Loucy (cell line): ENCODE measurements at regions not wholly inside any gene's neighbourhood (a gene's known extent, or its start where the extent isn't known, plus 50 kb on each side); places are given as distances from the start of the nearest gene placed in this dataset.

Experiments used
- H2AFZ ChIP-seq: fragments of 200-600 bp; sonication (generic); 2 replicates; pipeline ENCODE4 v1.6.0; 2016; ENCODE audit warnings: antibody characterized with exemption, mild to moderate bottlenecking, low read length, moderate library complexity
- H3F3A ChIP-seq: fragments of 200-600 bp; 2 replicates; pipeline ENCODE4 v1.6.0; 2016; ENCODE audit warnings: antibody characterized with exemption, low read depth, mild to moderate bottlenecking
- H3K27me3 ChIP-seq: fragments of 200-600 bp; sonication (generic); 2 replicates; pipeline ENCODE4 v1.6.1; 2014; ENCODE audit warnings: low read length, mild to moderate bottlenecking; ENCODE audit not compliant: insufficient read depth, poor library complexity, severe bottlenecking
- H3K36me3 ChIP-seq: fragments of 200-600 bp; sonication (generic); 2 replicates; pipeline ENCODE4 v1.6.1; 2016; ENCODE audit warnings: low read length; ENCODE audit not compliant: insufficient read depth
- H3K4me1 ChIP-seq: fragments of 200-600 bp; sonication (generic); 2 replicates; pipeline ENCODE4 v1.5.1; 2014; ENCODE audit warnings: low read length, mild to moderate bottlenecking; ENCODE audit not compliant: insufficient read depth, poor library complexity, severe bottlenecking
- H3K4me2 ChIP-seq: fragments of 200-600 bp; sonication (generic); 2 replicates; pipeline ENCODE4 v1.6.0; 2014; ENCODE audit warnings: antibody characterized with exemption, low read length, low read depth, mild to moderate bottlenecking; ENCODE audit not compliant: poor library complexity, severe bottlenecking
- H3K4me3 ChIP-seq: fragments of 200-600 bp; sonication (generic); 2 replicates; pipeline ENCODE4 v1.5.1; 2014; ENCODE audit warnings: low read length, mild to moderate bottlenecking, mixed read lengths; ENCODE audit not compliant: poor library complexity, severe bottlenecking
- H3K79me2 ChIP-seq: fragments of 200-600 bp; sonication (generic); 2 replicates; pipeline ENCODE4 v1.6.1; 2014; ENCODE audit warnings: low read length; ENCODE audit not compliant: insufficient read depth
- H3K9ac ChIP-seq: fragments of 200-600 bp; sonication (generic); 2 replicates; pipeline ENCODE4 v1.6.0; 2014; ENCODE audit warnings: mild to moderate bottlenecking, low read depth, low read length, moderate library complexity; ENCODE audit not compliant: poor library complexity, severe bottlenecking
- H3K9me2 ChIP-seq: fragments of 200-600 bp; sonication (generic); replicated peaks from 2 replicates; pipeline ENCODE4 v1.6.1; 2016; ENCODE audit warnings: low read depth, low read length, mixed read lengths
- H3K9me3 ChIP-seq: fragments of 200-600 bp; sonication (generic); 2 replicates; pipeline ENCODE4 v1.6.1; 2014; ENCODE audit warnings: mild to moderate bottlenecking, antibody characterized with exemption, low read length, low read depth; ENCODE audit not compliant: insufficient read depth
- H4K20me1 ChIP-seq: fragments of 200-600 bp; sonication (generic); 2 replicates; pipeline ENCODE4 v1.6.0; 2014; ENCODE audit warnings: antibody characterized with exemption, low read length, mild to moderate bottlenecking; ENCODE audit not compliant: insufficient read depth, poor library complexity, severe bottlenecking
- EZH2phosphoT487 ChIP-seq: fragments of 200-600 bp; IDR thresholded peaks from 2 replicates; pipeline ENCODE4 v1.6.1; 2018; ENCODE audit warnings: antibody characterized with exemption, mild to moderate bottlenecking, moderate library complexity, borderline replicate concordance
- TF ChIP-seq, protein P1 (sequence below): fragments of 200-600 bp; sonication (generic); conservative IDR thresholded peaks from 2 replicates; pipeline ENCODE4 v1.5.1; 2014; ENCODE audit warnings: mild to moderate bottlenecking, antibody characterized with exemption, low read length

DNA sequence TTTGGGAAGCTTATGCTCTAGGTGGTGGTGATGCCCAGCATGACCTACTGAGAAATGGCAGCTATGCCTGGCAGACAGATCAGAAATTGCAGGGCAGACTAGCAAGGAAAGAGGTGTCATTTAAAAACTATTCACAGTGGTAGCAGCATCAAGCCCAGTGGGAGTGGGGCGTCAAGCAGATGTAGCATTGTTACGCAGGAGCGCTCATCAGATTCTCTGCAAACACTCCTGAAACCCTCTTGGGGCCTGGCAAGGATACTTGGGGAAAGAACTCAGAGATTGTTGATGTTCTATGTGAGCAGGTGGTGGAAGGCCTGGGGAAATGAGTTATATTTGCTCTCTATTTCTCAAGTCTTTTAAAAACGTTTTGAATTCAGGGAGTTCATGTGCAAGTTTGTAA lies 437.6 kb downstream of the RAPGEF2 start:
- Histone ChIP-seq H3K9me2 (no peaks in the 10 kb centered on the region), H3K9me3 (no peaks in the 10 kb centered on the region), H3K27me3 (no peaks in the 10 kb centered on the region), H3K36me3 (no peaks in the 10 kb centered on the region), H3K9ac (no peak overlapping the region), H3K79me2 (no peaks in the 10 kb centered on the region), H3F3A (no peaks in the 10 kb centered on the region), H3K4me2 (no peak overlapping the region), H3K4me3 (no peak overlapping the region), H2AFZ (no peak overlapping the region), H4K20me1 (no peaks in the 10 kb centered on the region), H3K4me1 (no peaks in the 10 kb centered on the region)
- no peak for TF ChIP-seq EZH2phosphoT487

DNA sequence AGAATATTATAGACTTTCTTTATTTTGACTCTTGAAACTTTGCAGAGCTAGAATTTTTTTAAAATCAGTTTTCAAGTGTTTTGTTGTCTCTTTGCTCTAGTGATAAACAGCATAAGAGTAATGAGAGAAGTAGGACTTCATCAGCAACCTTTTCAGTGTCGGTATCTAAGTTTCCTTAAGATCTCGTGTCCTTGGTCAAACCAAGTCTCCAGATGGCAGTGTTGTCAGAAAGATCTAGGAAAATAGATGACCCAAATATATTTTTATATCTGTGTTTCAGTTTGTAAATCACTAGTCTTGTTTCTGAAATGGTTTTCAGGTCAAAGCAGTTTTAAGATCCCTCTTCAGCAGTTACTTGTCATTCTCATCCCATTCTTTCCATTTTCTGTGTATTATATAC lies 438.3 kb downstream of the RAPGEF2 start:
- H3K9ac ChIP-seq, result no peak overlapping the region
- no peaks in the 10 kb centered on the region for H3K9me2 ChIP-seq
- no peak overlapping the region for H2AFZ ChIP-seq
- no peaks in the 10 kb centered on the region for H3K79me2 ChIP-seq
- no peak overlapping the region for H3K4me3 ChIP-seq
- H3K9me3 ChIP-seq, result no peaks in the 10 kb centered on the region
- no peaks in the 10 kb centered on the region for H4K20me1 ChIP-seq
- TF ChIP-seq EZH2phosphoT487, result no peak
- TF ChIP-seq, protein P1, sequence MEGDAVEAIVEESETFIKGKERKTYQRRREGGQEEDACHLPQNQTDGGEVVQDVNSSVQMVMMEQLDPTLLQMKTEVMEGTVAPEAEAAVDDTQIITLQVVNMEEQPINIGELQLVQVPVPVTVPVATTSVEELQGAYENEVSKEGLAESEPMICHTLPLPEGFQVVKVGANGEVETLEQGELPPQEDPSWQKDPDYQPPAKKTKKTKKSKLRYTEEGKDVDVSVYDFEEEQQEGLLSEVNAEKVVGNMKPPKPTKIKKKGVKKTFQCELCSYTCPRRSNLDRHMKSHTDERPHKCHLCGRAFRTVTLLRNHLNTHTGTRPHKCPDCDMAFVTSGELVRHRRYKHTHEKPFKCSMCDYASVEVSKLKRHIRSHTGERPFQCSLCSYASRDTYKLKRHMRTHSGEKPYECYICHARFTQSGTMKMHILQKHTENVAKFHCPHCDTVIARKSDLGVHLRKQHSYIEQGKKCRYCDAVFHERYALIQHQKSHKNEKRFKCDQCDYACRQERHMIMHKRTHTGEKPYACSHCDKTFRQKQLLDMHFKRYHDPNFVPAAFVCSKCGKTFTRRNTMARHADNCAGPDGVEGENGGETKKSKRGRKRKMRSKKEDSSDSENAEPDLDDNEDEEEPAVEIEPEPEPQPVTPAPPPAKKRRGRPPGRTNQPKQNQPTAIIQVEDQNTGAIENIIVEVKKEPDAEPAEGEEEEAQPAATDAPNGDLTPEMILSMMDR, result no peak
- no peak overlapping the region for H3K4me2 ChIP-seq
- no peaks in the 10 kb centered on the region for H3F3A ChIP-seq
- no peaks in the 10 kb centered on the region for H3K27me3 ChIP-seq
- no peaks in the 10 kb centered on the region for H3K36me3 ChIP-seq
- H3K4me1 ChIP-seq, result no peaks in the 10 kb centered on the region

GRCh38 chr4:159542296-159542695 lies 439.4 kb downstream of the RAPGEF2 start:
- no peaks in the 10 kb centered on the region for H3K27me3 ChIP-seq
- no peaks in the 10 kb centered on the region for H3K9me2 ChIP-seq
- no peaks in the 10 kb centered on the region for H3K36me3 ChIP-seq
- no peaks in the 10 kb centered on the region for H3K79me2 ChIP-seq
- H3K9ac ChIP-seq, result no peak overlapping the region
- TF ChIP-seq, protein P1, result no peak
- no peak for TF ChIP-seq EZH2phosphoT487
- H3K4me1 ChIP-seq, result no peaks in the 10 kb centered on the region
- no peaks in the 10 kb centered on the region for H3F3A ChIP-seq
- no peak overlapping the region for H3K4me2 ChIP-seq
- no peak overlapping the region for H3K4me3 ChIP-seq
- H3K9me3 ChIP-seq, result no peaks in the 10 kb centered on the region
- H2AFZ ChIP-seq, result no peak overlapping the region
- H4K20me1 ChIP-seq, result no peaks in the 10 kb centered on the region

GRCh38 chr4:159543831-159544230 lies 441.0 kb downstream of the RAPGEF2 start:
- TF ChIP-seq, protein P1, result no peak
- no peak for TF ChIP-seq EZH2phosphoT487
- no peaks in the 10 kb centered on the region for H3K36me3 ChIP-seq
- H3F3A ChIP-seq, result no peaks in the 10 kb centered on the region
- no peak overlapping the region for H3K4me2 ChIP-seq
- H4K20me1 ChIP-seq, result no peaks in the 10 kb centered on the region
- H3K9me3 ChIP-seq, result no peaks in the 10 kb centered on the region
- no peak overlapping the region for H2AFZ ChIP-seq
- H3K9me2 ChIP-seq, result no peaks in the 10 kb centered on the region
- H3K79me2 ChIP-seq, result no peaks in the 10 kb centered on the region
- H3K4me1 ChIP-seq, result no peaks in the 10 kb centered on the region
- no peaks in the 10 kb centered on the region for H3K27me3 ChIP-seq
- no peak overlapping the region for H3K4me3 ChIP-seq
- H3K9ac ChIP-seq, result no peak overlapping the region
